ENCODE measurements at regions not wholly inside any gene's neighbourhood (a gene's known extent, or its start where the extent isn't known, plus 50 kb on each side); places are given as distances from the start of the nearest gene placed in this dataset.

- ChIA-PET CTCF (ENCODE audit: low intra/inter-chr PET ratio) (no interaction called here), POLR2A (interaction anchor here (0.7 kb wide), 1 partner anchor 12 kb away, joined by 3 read pairs; no protein-coding TSS in a partner anchor)
- Histone ChIP-seq H4K20me1 (replicated peaks; ENCODE audit: control insufficient read depth, insufficient read depth, low read length) (no peaks in the 10 kb centered on the region), H3K9me1 (ENCODE audit: control insufficient read depth, insufficient read depth, low read length) (no peaks in the 10 kb centered on the region), H3K27me3 (ENCODE audit: control insufficient read depth in 2 of 2, insufficient read depth in 2 of 2, low read length in 2 of 2) (no peaks in the 10 kb centered on the region; a peak in 1 of 5 replicates), H3K9me3 (replicated peaks; ENCODE audit: control insufficient read depth, insufficient read depth, low read depth, low read length) (no peaks in the 10 kb centered on the region), H2AFZ (ENCODE audit: low read depth, low read length) (no peak overlapping the region), H3K27ac (ENCODE audit: extremely low read depth, low read depth, low read length) (no peak overlapping the region), H3K9ac (ENCODE audit: insufficient read depth in 1 of 2, low read depth in 2 of 2, low read length in 2 of 2) (no peak overlapping the region), H3K4me1 (replicated peaks in 1 of 2; ENCODE audit: control insufficient read depth in 2 of 2, insufficient read depth in 2 of 2, low read length in 2 of 2) (peaks cover 12 to 41% of the 10 kb centered on the region in 2 experiments; a peak in 4 of 5 replicates), H3K4me3 (no peak overlapping the region), H3K4me2 (ENCODE audit: insufficient read depth, low read length) (no peak overlapping the region), H3K36me3 (ENCODE audit: control insufficient read depth, insufficient read depth, low read length) (no peaks in the 10 kb centered on the region), H3K79me2 (ENCODE audit: control insufficient read depth, insufficient read depth, low read length) (no peaks in the 10 kb centered on the region)
- intact Hi-C loops (cut with micrococcal nuclease) (no loop called here), in situ Hi-C loops (cut with MboI) (no loop called here)
- 58% methylated on average over 15 of the region's 15 CpGs for WGBS (ENCODE audit: insufficient coverage, low coverage, missing lambda C conversion rate)
- ATAC-seq, result no peak
- no peak for FAIRE-seq
- no peak for DNase-seq (ENCODE audit: extremely low read depth in 1 of 4, low spot score in 3 of 4)
- BruUV-seq (replicated peaks), result no TSS peak
- TF ChIP-seq ZNF140 (CRISPR knock-in tag; IDR thresholded peaks at IDR 0.05) (no peak), KDM1A (IDR thresholded peaks at IDR 0.05) (peak; percentile 58 to 77), NR4A1 (CRISPR knock-in tag; IDR thresholded peaks at IDR 0.05) (no peak), NR4A1 (tag; IDR thresholded peaks at IDR 0.05) (no peak), BCOR (IDR thresholded peaks at IDR 0.05) (peak; percentile 91), ZBTB5 (IDR thresholded peaks at IDR 0.05) (no peak), CBX1 (IDR thresholded peaks at IDR 0.05; ENCODE audit: low read depth) (no peak), RBM34 (IDR thresholded peaks at IDR 0.05; ENCODE audit: borderline replicate concordance, insufficient read depth, low read length) (no peak), ZNF280B (CRISPR knock-in tag; IDR thresholded peaks at IDR 0.05) (no peak), HMG20A (CRISPR knock-in tag; conservative IDR thresholded peaks at IDR 0.05) (no peak), RCOR1 (IDR thresholded peaks at IDR 0.05; ENCODE audit: borderline replicate concordance in 1 of 2, low read depth in 2 of 2, low read length in 2 of 2) (peak in 1 of 2 experiments; percentile 30; a peak in 1 of 4 replicates), FOXO4 (CRISPR knock-in tag; IDR thresholded peaks at IDR 0.05) (no peak), ZNF324 (CRISPR knock-in tag; IDR thresholded peaks at IDR 0.05) (no peak), HOMEZ (CRISPR knock-in tag; IDR thresholded peaks at IDR 0.05) (no peak), ZNF445 (CRISPR knock-in tag; IDR thresholded peaks at IDR 0.05; ENCODE audit: low read depth) (no peak), CBFB (CRISPR knock-in tag; IDR thresholded peaks at IDR 0.05) (0 out of 2 replicates have a peak, but pooled peaks have one; percentile 34)
Measured at GRCh38 chr1:234896477-234897389, 231.9 kb downstream of the TOMM20 start.

Data from K562 (cell line).